ENCODE measurements at regions not wholly inside any gene's neighbourhood (a gene's known extent, or its start where the extent isn't known, plus 50 kb on each side); places are given as distances from the start of the nearest gene placed in this dataset.

DNA sequence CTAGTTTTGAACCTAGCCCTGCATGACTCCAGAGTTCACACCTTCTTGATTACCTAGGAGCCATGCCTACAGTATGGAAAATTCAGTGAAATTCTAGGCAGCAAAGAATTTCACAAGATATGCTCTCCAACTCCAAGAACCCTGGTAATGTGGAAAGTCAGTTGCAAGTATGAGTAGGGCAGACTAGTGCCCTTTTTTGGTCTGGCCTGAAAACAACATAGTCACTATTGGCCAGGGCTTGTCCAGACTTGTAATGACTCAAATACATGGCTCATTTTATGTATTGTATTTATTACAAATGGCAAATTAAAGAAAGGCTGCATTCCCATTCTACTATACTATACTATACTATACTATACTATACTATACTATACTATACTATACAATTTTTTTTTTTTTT is 160.4 kb downstream of the ESM1 start:
- Histone ChIP-seq H3K9me3 (ENCODE audit: control insufficient read depth, low read length) (no peaks in the 10 kb centered on the region), H3K27ac (ENCODE audit: insufficient read depth, low read depth, low read length, poor library complexity, severe bottlenecking) (no peak overlapping the region), H3K36me3 (ENCODE audit: control insufficient read depth, insufficient read depth, low read length) (no peaks in the 10 kb centered on the region), H3K4me3 (ENCODE audit: insufficient read depth, low read depth, low read length) (no peak overlapping the region), H3K27me3 (ENCODE audit: control insufficient read depth, insufficient read depth, low read length, poor library complexity, severe bottlenecking) (no peaks in the 10 kb centered on the region), H3K4me1 (ENCODE audit: control insufficient read depth, insufficient read depth, low read length) (no peaks in the 10 kb centered on the region)

GRCh38 chr5:54823006-54823405 is 162.4 kb downstream of the ESM1 start:
- Histone ChIP-seq H3K36me3 (ENCODE audit: control insufficient read depth, insufficient read depth, low read length) (no peaks in the 10 kb centered on the region), H3K27me3 (ENCODE audit: control insufficient read depth, insufficient read depth, low read length, poor library complexity, severe bottlenecking) (no peaks in the 10 kb centered on the region), H3K4me1 (ENCODE audit: control insufficient read depth, insufficient read depth, low read length) (no peaks in the 10 kb centered on the region), H3K9me3 (ENCODE audit: control insufficient read depth, low read length) (no peaks in the 10 kb centered on the region), H3K27ac (ENCODE audit: insufficient read depth, low read depth, low read length, poor library complexity, severe bottlenecking) (no peak overlapping the region), H3K4me3 (ENCODE audit: insufficient read depth, low read depth, low read length) (no peak overlapping the region)

DNA sequence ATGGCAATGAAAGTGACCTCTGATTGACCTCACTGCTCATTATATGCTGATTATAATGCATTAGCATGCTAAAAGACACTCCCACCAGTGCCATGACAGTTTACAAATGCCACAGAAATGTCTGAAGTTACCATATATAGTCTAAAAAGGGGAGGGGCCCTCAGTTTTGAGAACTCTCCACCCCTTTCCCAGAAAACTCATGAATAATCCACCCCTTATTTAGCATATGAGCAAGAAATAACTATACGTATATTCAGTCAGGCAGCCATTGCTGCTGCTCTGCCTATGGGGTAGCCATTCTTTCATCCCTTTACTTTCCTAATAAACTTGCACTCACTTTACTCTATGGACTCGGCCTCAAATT is 163.1 kb downstream of the ESM1 start:
- H3K36me3 ChIP-seq (ENCODE audit: control insufficient read depth, insufficient read depth, low read length), result no peaks in the 10 kb centered on the region
- H3K9me3 ChIP-seq (ENCODE audit: control insufficient read depth, low read length), result no peaks in the 10 kb centered on the region
- H3K27me3 ChIP-seq (ENCODE audit: control insufficient read depth, insufficient read depth, low read length, poor library complexity, severe bottlenecking), result no peaks in the 10 kb centered on the region
- no peak overlapping the region for H3K4me3 ChIP-seq (ENCODE audit: insufficient read depth, low read depth, low read length)
- 86 to 91% methylated on average over 2 of the region's 2 CpGs for WGBS, 2 experiments
- no peak overlapping the region for H3K27ac ChIP-seq (ENCODE audit: insufficient read depth, low read depth, low read length, poor library complexity, severe bottlenecking)
- no peaks in the 10 kb centered on the region for H3K4me1 ChIP-seq (ENCODE audit: control insufficient read depth, insufficient read depth, low read length)

- H3K4me3 ChIP-seq (ENCODE audit: insufficient read depth, low read depth, low read length), result no peak overlapping the region
- H3K36me3 ChIP-seq (ENCODE audit: control insufficient read depth, insufficient read depth, low read length), result no peaks in the 10 kb centered on the region
- H3K9me3 ChIP-seq (ENCODE audit: control insufficient read depth, low read length), result no peaks in the 10 kb centered on the region
- H3K4me1 ChIP-seq (ENCODE audit: control insufficient read depth, insufficient read depth, low read length), result no peaks in the 10 kb centered on the region
- 60 to 66% methylated on average over 3 to 4 of the region's 4 CpGs for WGBS, 2 experiments
- H3K27me3 ChIP-seq (ENCODE audit: control insufficient read depth, insufficient read depth, low read length, poor library complexity, severe bottlenecking), result no peaks in the 10 kb centered on the region
- no peak overlapping the region for H3K27ac ChIP-seq (ENCODE audit: insufficient read depth, low read depth, low read length, poor library complexity, severe bottlenecking)
These were observed 163.7 kb downstream of the ESM1 start for GRCh38 chr5:54821445-54822323.

DNA sequence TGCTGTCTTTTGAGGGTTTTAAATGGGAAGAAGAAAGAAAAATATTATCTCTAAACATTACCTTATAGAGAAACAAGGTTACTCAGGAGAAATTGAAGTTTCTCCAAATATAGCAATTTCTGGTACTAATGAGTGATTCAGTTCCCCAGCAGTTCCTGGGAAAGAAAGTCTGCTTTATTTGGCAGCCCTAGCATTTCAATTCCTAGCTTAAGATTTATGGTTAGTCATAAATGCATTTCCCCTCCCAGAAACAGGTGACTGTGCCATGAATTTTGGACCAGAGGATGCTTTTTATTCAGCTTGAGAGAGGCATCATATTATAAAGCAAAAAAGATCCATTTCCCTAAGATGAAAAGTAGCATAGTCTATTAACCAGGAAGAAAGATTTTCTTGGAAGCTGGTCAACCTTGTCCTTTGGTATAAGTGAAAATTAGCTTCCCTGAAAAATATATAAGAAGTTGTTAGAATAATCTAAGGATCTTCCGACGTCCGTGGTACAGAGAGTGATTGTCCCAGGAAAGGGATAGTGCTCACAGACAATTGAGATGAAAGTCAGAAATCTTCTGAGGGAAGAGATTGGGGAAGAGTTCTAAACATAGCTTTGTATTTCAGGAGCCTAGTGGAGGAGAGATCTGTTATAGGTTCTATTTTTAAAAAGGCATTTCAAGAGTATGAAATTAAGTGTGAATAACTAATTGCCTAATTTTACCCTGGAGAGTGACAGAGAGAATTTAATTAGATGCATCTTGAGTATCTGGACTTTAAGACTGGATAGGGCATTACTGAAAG is 164.9 kb downstream of the ESM1 start:
- Histone ChIP-seq H3K4me3 (ENCODE audit: insufficient read depth, low read depth, low read length) (no peak overlapping the region), H3K4me1 (ENCODE audit: control insufficient read depth, insufficient read depth, low read length) (no peaks in the 10 kb centered on the region), H3K27ac (ENCODE audit: insufficient read depth, low read depth, low read length, poor library complexity, severe bottlenecking) (no peak overlapping the region), H3K36me3 (ENCODE audit: control insufficient read depth, insufficient read depth, low read length) (no peaks in the 10 kb centered on the region), H3K9me3 (ENCODE audit: control insufficient read depth, low read length) (no peaks in the 10 kb centered on the region), H3K27me3 (ENCODE audit: control insufficient read depth, insufficient read depth, low read length, poor library complexity, severe bottlenecking) (no peaks in the 10 kb centered on the region)
- 94 to 96% methylated on average over 3 of the region's 3 CpGs for WGBS, 2 experiments

DNA sequence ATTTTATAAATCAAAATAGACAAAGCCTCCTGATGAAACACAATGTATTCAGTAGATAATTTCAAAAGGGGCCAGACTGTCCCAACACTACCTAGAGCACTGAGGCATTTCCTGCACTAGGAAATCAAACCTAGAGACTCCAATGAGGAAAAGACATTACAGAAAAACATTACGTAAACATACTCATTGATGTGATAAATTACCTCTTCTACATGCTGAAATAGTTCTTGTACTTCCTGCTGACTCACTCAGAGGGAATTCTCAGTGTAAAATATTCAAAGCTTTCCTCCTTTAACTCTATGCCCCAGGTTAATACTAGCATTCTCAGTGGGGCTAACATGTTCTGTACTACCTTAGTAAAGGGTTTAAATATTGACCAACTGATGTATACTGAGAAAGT is 178.0 kb downstream of the ESM1 start:
- 79 to 94% methylated on average over 1 of the region's 1 CpG for WGBS, 2 experiments

GRCh38 chr5:54804521-54804920 is 180.9 kb downstream of the ESM1 start:
- Histone ChIP-seq H3K27ac (ENCODE audit: insufficient read depth, low read depth, low read length, poor library complexity, severe bottlenecking) (no peak overlapping the region), H3K9me3 (ENCODE audit: control insufficient read depth, low read length) (no peaks in the 10 kb centered on the region), H3K27me3 (ENCODE audit: control insufficient read depth, insufficient read depth, low read length, poor library complexity, severe bottlenecking) (no peaks in the 10 kb centered on the region), H3K36me3 (ENCODE audit: control insufficient read depth, insufficient read depth, low read length) (no peaks in the 10 kb centered on the region), H3K4me1 (ENCODE audit: control insufficient read depth, insufficient read depth, low read length) (no peaks in the 10 kb centered on the region), H3K4me3 (ENCODE audit: insufficient read depth, low read depth, low read length) (no peak overlapping the region)
- WGBS, 2 experiments, result 75 to 100% methylated on average over 1 to 2 of the region's 2 CpGs

More for the DNA sequence above, 178.0 kb downstream of the ESM1 start:
- Histone ChIP-seq H3K27me3 (ENCODE audit: control insufficient read depth, insufficient read depth, low read length, poor library complexity, severe bottlenecking) (no peaks in the 10 kb centered on the region), H3K27ac (ENCODE audit: insufficient read depth, low read depth, low read length, poor library complexity, severe bottlenecking) (no peak overlapping the region), H3K36me3 (ENCODE audit: control insufficient read depth, insufficient read depth, low read length) (no peaks in the 10 kb centered on the region), H3K4me1 (ENCODE audit: control insufficient read depth, insufficient read depth, low read length) (no peaks in the 10 kb centered on the region), H3K4me3 (ENCODE audit: insufficient read depth, low read depth, low read length) (no peak overlapping the region), H3K9me3 (ENCODE audit: control insufficient read depth, low read length) (no peaks in the 10 kb centered on the region)

DNA sequence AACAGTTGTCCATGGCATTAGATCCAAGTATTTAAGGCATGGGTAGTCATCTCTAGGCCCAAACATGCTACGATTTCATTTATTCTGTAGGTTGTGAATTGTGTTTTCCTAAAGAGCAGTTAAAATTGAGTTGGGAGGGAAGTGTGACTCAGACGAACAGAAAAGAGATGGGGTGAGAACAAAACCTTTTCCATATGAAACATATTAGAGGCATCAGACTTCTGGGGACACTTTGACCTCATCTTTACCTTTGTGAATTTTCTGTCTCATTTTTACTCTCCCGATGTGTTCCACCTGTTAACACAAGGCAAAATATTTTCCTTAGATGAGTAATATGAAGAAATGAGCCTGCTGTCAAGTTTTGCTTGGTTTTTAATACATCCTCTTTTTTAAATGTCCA is 181.3 kb downstream of the ESM1 start:
- no peak overlapping the region for H3K4me3 ChIP-seq (ENCODE audit: insufficient read depth, low read depth, low read length)
- no peak overlapping the region for H3K27ac ChIP-seq (ENCODE audit: insufficient read depth, low read depth, low read length, poor library complexity, severe bottlenecking)
- H3K27me3 ChIP-seq (ENCODE audit: control insufficient read depth, insufficient read depth, low read length, poor library complexity, severe bottlenecking), result no peaks in the 10 kb centered on the region
- H3K9me3 ChIP-seq (ENCODE audit: control insufficient read depth, low read length), result no peaks in the 10 kb centered on the region
- no peaks in the 10 kb centered on the region for H3K36me3 ChIP-seq (ENCODE audit: control insufficient read depth, insufficient read depth, low read length)
- no peaks in the 10 kb centered on the region for H3K4me1 ChIP-seq (ENCODE audit: control insufficient read depth, insufficient read depth, low read length)
- WGBS, 2 experiments, result 90 to 91% methylated on average over 2 to 3 of the region's 3 CpGs

DNA sequence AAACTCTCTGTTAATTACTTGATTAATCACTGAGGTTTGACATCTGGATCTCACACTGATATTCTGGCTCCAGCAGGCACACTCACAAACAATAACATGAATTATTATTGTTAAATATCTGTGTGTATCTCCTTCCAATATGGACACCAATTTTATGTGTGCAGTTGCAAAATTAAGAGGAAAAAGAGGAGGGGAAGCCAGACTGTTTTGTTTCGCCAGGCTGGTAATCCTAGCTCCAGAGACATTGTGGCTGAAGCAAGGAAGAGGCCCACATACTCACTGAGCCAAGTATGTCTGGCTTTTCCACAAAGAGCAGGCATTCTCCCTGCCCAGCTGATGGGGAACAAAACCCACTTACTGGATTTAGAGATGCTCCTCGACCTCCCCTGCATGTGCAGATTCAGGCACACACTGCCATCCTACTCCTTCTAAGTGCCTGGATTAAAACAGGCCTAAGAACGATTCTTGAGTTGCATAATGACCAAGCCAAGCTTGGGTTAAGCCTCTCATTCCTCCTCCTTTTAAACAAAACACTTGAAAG is 181.9 kb downstream of the ESM1 start:
- Histone ChIP-seq H3K9me3 (ENCODE audit: control insufficient read depth, low read length) (no peaks in the 10 kb centered on the region), H3K36me3 (ENCODE audit: control insufficient read depth, insufficient read depth, low read length) (no peaks in the 10 kb centered on the region), H3K4me3 (ENCODE audit: insufficient read depth, low read depth, low read length) (no peak overlapping the region), H3K27me3 (ENCODE audit: control insufficient read depth, insufficient read depth, low read length, poor library complexity, severe bottlenecking) (no peaks in the 10 kb centered on the region), H3K4me1 (ENCODE audit: control insufficient read depth, insufficient read depth, low read length) (no peaks in the 10 kb centered on the region), H3K27ac (ENCODE audit: insufficient read depth, low read depth, low read length, poor library complexity, severe bottlenecking) (no peak overlapping the region)
- WGBS, 2 experiments, result 81 to 93% methylated on average over 3 of the region's 3 CpGs

DNA sequence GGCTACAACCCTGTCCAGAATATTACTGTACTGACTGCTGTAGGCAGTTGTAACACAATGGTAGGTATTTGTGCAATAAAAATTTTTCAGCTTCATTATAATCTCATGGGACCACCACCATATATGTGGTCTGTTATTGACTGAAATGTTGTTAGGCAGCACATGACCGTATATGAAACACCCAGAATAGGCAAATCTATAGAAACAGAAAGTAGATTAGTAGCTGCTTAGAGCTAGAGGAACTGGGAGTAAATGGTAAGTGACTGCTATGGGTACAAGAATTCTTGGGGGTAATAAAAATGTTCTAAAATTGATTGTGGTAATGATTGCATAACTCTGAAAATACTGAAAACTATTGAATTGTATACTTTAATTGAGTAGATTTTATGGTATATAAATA is 185.7 kb downstream of the ESM1 start:
- 96 to 100% methylated on average over 1 of the region's 1 CpG for WGBS, 2 experiments
- H3K4me3 ChIP-seq (ENCODE audit: insufficient read depth, low read depth, low read length), result no peak overlapping the region

More for the DNA sequence above, 185.7 kb downstream of the ESM1 start:
- Histone ChIP-seq H3K4me1 (ENCODE audit: control insufficient read depth, insufficient read depth, low read length) (no peaks in the 10 kb centered on the region), H3K27ac (ENCODE audit: insufficient read depth, low read depth, low read length, poor library complexity, severe bottlenecking) (no peak overlapping the region), H3K9me3 (ENCODE audit: control insufficient read depth, low read length) (no peaks in the 10 kb centered on the region), H3K27me3 (ENCODE audit: control insufficient read depth, insufficient read depth, low read length, poor library complexity, severe bottlenecking) (no peaks in the 10 kb centered on the region), H3K36me3 (ENCODE audit: control insufficient read depth, insufficient read depth, low read length) (no peaks in the 10 kb centered on the region)
